HepG2 (cell line): ENCODE measurements at regions not wholly inside any gene's neighbourhood (a gene's known extent, or its start where the extent isn't known, plus 50 kb on each side); places are given as distances from the start of the nearest gene placed in this dataset.

Experiments
- FOXA1 ChIP-seq, 2 experiments: fragments of 450-650 bp in 1 of 2; sonication (generic) in 1 of 2; formaldehyde crosslinking in 1 of 2; IDR thresholded peaks; 2 replicates each; pipeline versions ENCODE4 v1.4.0 to v1.6.1; 2016 to 2020; ENCODE audit warnings: missing genetic modification reagents in 1 of 2
- FOXP1 ChIP-seq, 2 experiments: fragments of 450-650 bp in 1 of 2; IDR thresholded peaks; 2 replicates each; pipeline ENCODE4 v1.6.1; 2017 to 2018; ENCODE audit warnings: antibody characterized with exemption in 1 of 2
- GABPA ChIP-seq, 2 experiments: IDR thresholded peaks; 2 replicates each; pipeline ENCODE4 v1.6.1; 2011 to 2016; ENCODE audit warnings: low read depth in 2 of 2, low read length in 1 of 2, missing biosample characterization in 1 of 2, missing genetic modification characterization in 1 of 2
- GATAD2A ChIP-seq: IDR thresholded peaks from 2 replicates; pipeline ENCODE4 v1.6.1; 2016
- HDAC1 ChIP-seq: sonication (generic); formaldehyde crosslinking; IDR thresholded peaks from 2 replicates; pipeline ENCODE4 v1.5.1; 2020; ENCODE audit warnings: mild to moderate bottlenecking, missing genetic modification reagents
- HHEX ChIP-seq: IDR thresholded peaks from 2 replicates; pipeline ENCODE4 v1.6.1; 2016; ENCODE audit warnings: control low read depth
- HNRNPL ChIP-seq: fragments of 200-400 bp; formaldehyde crosslinking; IDR thresholded peaks from 2 replicates; pipeline ENCODE4 v1.6.1; 2017; ENCODE audit warnings: mild to moderate bottlenecking, low read depth, low read length
- IRF2 ChIP-seq: IDR thresholded peaks from 2 replicates; pipeline ENCODE4 v1.6.1; 2018; ENCODE audit warnings: missing genetic modification reagents, missing compliant biosample characterization
- KAT8 ChIP-seq: IDR thresholded peaks from 2 replicates; pipeline ENCODE4 v1.6.1; 2016; ENCODE audit warnings: missing genetic modification reagents, missing compliant biosample characterization
- KDM6A ChIP-seq: IDR thresholded peaks from 2 replicates; pipeline ENCODE4 v1.6.1; 2016; ENCODE audit warnings: low read depth
- MIXL1 ChIP-seq: IDR thresholded peaks from 2 replicates; pipeline ENCODE4 v1.6.1; 2016
- NFIC ChIP-seq: IDR thresholded peaks from 2 replicates; pipeline ENCODE4 v1.6.1; 2012; ENCODE audit warnings: mild to moderate bottlenecking, low read length, inconsistent platforms
- SALL1 ChIP-seq: sonication (generic); formaldehyde crosslinking; IDR thresholded peaks from 2 replicates; pipeline ENCODE4 v1.8.0; 2022; ENCODE audit warnings: mild to moderate bottlenecking, missing genetic modification reagents
- SATB2 ChIP-seq: sonication (generic); formaldehyde crosslinking; IDR thresholded peaks from 2 replicates; pipeline ENCODE4 v1.5.0; 2020; ENCODE audit warnings: missing genetic modification reagents
- SOX6 ChIP-seq, 2 experiments: fragments of 450-650 bp in 1 of 2; sonication (generic) in 1 of 2; formaldehyde crosslinking in 1 of 2; IDR thresholded peaks; 2 replicates each; pipeline versions ENCODE4 v1.4.0 to v1.6.1; 2017 to 2020; ENCODE audit warnings: antibody characterized with exemption in 1 of 2, mild to moderate bottlenecking in 1 of 2, missing genetic modification reagents in 1 of 2
- TBX3 ChIP-seq: fragments of 450-650 bp; IDR thresholded peaks from 2 replicates; pipeline ENCODE4 v1.6.1; 2017; ENCODE audit warnings: antibody characterized with exemption, mild to moderate bottlenecking, inconsistent platforms, borderline replicate concordance
- ZBTB7B ChIP-seq: sonication (generic); formaldehyde crosslinking; IDR thresholded peaks from 2 replicates; pipeline ENCODE4 v1.4.0; 2020; ENCODE audit warnings: missing genetic modification reagents
- ZNF17 ChIP-seq: sonication (generic); formaldehyde crosslinking; IDR thresholded peaks from 2 replicates; pipeline ENCODE4 v1.5.0; 2020; ENCODE audit warnings: mild to moderate bottlenecking, missing genetic modification reagents
- ZNF18 ChIP-seq: sonication (generic); formaldehyde crosslinking; IDR thresholded peaks from 2 replicates; pipeline ENCODE4 v1.8.0; 2022; ENCODE audit warnings: mild to moderate bottlenecking, missing genetic modification reagents; ENCODE audit not compliant: insufficient replicate concordance
- ZNF251 ChIP-seq: sonication (generic); formaldehyde crosslinking; IDR thresholded peaks from 2 replicates; pipeline ENCODE4 v1.9.0; 2021; ENCODE audit warnings: mild to moderate bottlenecking, missing genetic modification reagents
- ZNF331 ChIP-seq: sonication (generic); formaldehyde crosslinking; IDR thresholded peaks from 2 replicates; pipeline ENCODE4 v1.4.0; 2020; ENCODE audit warnings: missing genetic modification reagents
- TF ChIP-seq, protein P1 (sequence below): sonication (generic); formaldehyde crosslinking; conservative IDR thresholded peaks from 2 replicates; pipeline ENCODE4 v1.4.0; 2020; ENCODE audit warnings: mild to moderate bottlenecking, missing genetic modification reagents, moderate library complexity
- TF ChIP-seq, protein P2 (sequence below): IDR thresholded peaks from 2 replicates; pipeline ENCODE4 v1.6.1; 2016; ENCODE audit warnings: mild to moderate bottlenecking
- TF ChIP-seq, protein P3 (sequence below): sonication (generic); formaldehyde crosslinking; IDR thresholded peaks from 2 replicates; pipeline ENCODE4 v1.4.0; 2020; ENCODE audit warnings: missing genetic modification reagents

DNA sequence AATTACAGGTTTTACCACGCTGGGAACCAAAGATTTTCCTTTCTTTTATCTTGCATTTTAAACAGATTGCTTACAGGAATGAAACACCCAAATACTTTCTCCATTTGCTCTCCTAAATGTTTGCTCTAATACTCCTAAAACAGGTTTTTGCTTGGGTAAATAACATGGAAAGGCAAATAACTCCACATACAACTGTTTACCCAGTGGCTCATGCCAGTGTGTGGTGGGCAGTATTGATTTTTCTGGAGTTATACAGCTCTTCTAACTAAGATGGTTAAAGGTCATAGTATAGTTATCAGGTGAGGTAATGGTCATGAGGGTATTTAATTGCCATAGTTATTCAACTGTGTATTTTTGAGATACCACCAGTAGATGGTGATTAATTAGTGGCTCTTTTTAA, 61.2 kb upstream of the RAB27B start (continued):
- TF ChIP-seq, protein P1, sequence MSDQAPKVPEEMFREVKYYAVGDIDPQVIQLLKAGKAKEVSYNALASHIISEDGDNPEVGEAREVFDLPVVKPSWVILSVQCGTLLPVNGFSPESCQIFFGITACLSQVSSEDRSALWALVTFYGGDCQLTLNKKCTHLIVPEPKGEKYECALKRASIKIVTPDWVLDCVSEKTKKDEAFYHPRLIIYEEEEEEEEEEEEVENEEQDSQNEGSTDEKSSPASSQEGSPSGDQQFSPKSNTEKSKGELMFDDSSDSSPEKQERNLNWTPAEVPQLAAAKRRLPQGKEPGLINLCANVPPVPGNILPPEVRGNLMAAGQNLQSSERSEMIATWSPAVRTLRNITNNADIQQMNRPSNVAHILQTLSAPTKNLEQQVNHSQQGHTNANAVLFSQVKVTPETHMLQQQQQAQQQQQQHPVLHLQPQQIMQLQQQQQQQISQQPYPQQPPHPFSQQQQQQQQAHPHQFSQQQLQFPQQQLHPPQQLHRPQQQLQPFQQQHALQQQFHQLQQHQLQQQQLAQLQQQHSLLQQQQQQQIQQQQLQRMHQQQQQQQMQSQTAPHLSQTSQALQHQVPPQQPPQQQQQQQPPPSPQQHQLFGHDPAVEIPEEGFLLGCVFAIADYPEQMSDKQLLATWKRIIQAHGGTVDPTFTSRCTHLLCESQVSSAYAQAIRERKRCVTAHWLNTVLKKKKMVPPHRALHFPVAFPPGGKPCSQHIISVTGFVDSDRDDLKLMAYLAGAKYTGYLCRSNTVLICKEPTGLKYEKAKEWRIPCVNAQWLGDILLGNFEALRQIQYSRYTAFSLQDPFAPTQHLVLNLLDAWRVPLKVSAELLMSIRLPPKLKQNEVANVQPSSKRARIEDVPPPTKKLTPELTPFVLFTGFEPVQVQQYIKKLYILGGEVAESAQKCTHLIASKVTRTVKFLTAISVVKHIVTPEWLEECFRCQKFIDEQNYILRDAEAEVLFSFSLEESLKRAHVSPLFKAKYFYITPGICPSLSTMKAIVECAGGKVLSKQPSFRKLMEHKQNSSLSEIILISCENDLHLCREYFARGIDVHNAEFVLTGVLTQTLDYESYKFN (CRISPR knock-in tag): peak; percentile 79
- TF ChIP-seq KDM6A (CRISPR knock-in tag): peak; percentile 51; the same call in 1 of the 2 replicates
- TF ChIP-seq ZNF18: no peak
- TF ChIP-seq TBX3: peak; percentile 61; the same call in 1 of the 2 replicates
- no peak for TF ChIP-seq ZNF17 (CRISPR knock-in tag)
- no peak for TF ChIP-seq ZNF251
- TF ChIP-seq ZNF331 (CRISPR knock-in tag): peak; percentile 36; the same call in 1 of the 2 replicates
- TF ChIP-seq, protein P2, sequence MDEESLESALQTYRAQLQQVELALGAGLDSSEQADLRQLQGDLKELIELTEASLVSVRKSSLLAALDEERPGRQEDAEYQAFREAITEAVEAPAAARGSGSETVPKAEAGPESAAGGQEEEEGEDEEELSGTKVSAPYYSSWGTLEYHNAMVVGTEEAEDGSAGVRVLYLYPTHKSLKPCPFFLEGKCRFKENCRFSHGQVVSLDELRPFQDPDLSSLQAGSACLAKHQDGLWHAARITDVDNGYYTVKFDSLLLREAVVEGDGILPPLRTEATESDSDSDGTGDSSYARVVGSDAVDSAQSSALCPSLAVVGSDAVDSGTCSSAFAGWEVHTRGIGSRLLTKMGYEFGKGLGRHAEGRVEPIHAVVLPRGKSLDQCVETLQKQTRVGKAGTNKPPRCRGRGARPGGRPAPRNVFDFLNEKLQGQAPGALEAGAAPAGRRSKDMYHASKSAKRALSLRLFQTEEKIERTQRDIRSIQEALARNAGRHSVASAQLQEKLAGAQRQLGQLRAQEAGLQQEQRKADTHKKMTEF: peak; percentile 68; the same call in 1 of the 2 replicates
- 0 out of 2 replicates have a peak, but pooled peaks have one; percentile 35 for TF ChIP-seq ZBTB7B (CRISPR knock-in tag)
- TF ChIP-seq HNRNPL: 0 out of 2 replicates have a peak, but pooled peaks have one; percentile 35
- peak; percentile 60; the same call in 1 of the 2 replicates for TF ChIP-seq SALL1 (CRISPR knock-in tag)
- peak; percentile 96 for TF ChIP-seq GATAD2A (CRISPR knock-in tag)
- peak; percentile 66; the same call in 1 of the 2 replicates for TF ChIP-seq NFIC
- peak; percentile 34; the same call in 1 of the 2 replicates for TF ChIP-seq KAT8
- TF ChIP-seq, protein P3, sequence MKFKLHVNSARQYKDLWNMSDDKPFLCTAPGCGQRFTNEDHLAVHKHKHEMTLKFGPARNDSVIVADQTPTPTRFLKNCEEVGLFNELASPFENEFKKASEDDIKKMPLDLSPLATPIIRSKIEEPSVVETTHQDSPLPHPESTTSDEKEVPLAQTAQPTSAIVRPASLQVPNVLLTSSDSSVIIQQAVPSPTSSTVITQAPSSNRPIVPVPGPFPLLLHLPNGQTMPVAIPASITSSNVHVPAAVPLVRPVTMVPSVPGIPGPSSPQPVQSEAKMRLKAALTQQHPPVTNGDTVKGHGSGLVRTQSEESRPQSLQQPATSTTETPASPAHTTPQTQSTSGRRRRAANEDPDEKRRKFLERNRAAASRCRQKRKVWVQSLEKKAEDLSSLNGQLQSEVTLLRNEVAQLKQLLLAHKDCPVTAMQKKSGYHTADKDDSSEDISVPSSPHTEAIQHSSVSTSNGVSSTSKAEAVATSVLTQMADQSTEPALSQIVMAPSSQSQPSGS (CRISPR knock-in tag): peak; percentile 63; the same call in 1 of the 2 replicates
- no peak for TF ChIP-seq FOXP1 (IDR thresholded peaks at IDR 0.05)
- peak; percentile 88 for TF ChIP-seq FOXP1 (CRISPR knock-in tag; IDR thresholded peaks at IDR 0.05)
- peak; percentile 87 for TF ChIP-seq HHEX
- TF ChIP-seq GABPA (IDR thresholded peaks at IDR 0.05; ENCODE audit: low read depth, low read length): no peak
- peak; percentile 12; the same call in 1 of the 2 replicates for TF ChIP-seq GABPA (CRISPR knock-in tag; IDR thresholded peaks at IDR 0.05; ENCODE audit: low read depth)
- TF ChIP-seq SOX6 (IDR thresholded peaks at IDR 0.05): no peak
- TF ChIP-seq SOX6 (CRISPR knock-in tag; IDR thresholded peaks at IDR 0.05): peak; percentile 59; the same call in 1 of the 2 replicates
- 0 out of 2 replicates have a peak, but pooled peaks have one; percentile 35 for TF ChIP-seq IRF2 (CRISPR knock-in tag)
- peak; percentile 44; the same call in 1 of the 2 replicates for TF ChIP-seq MIXL1 (CRISPR knock-in tag)
- no peak for TF ChIP-seq SATB2 (CRISPR knock-in tag)
- peak; percentile 81; the same call in 1 of the 2 replicates for TF ChIP-seq FOXA1 (IDR thresholded peaks at IDR 0.05)
- TF ChIP-seq FOXA1 (CRISPR knock-in tag; IDR thresholded peaks at IDR 0.05): peak; percentile 67
- peak; percentile 60; the same call in 1 of the 2 replicates for TF ChIP-seq HDAC1 (CRISPR knock-in tag)
